Natural killer cell (primary cell): ENCODE measurements at regions not wholly inside any gene's neighbourhood (a gene's known extent, or its start where the extent isn't known, plus 50 kb on each side); places are given as distances from the start of the nearest gene placed in this dataset.

ENCODE experiments used
- ATAC-seq, 3 donors: fragments of 150-1000 bp in 2 of 3; fragments of 200-7000 bp in 1 of 3; cut with Tn5 transposase; 1 replicate in 1 of 3; 2 replicates in 2 of 3; pipeline ENCODE4 v1.10.0; 2021; ENCODE audit warnings: mild to moderate bottlenecking in 2 of 3, moderate library complexity in 2 of 3
- DNase-seq, 2 donors: peaks; one replicate each; pipeline versions ENCODE4 v3.0.0 to v3.0.0-alpha.2; 2013 to 2021; ENCODE audit warnings: mixed read lengths in 1 of 2
- H3K27ac ChIP-seq: one replicate; pipeline ENCODE4 v1.5.1; 2013; ENCODE audit warnings: mild to moderate bottlenecking, low read length
- H3K27me3 ChIP-seq: one replicate; pipeline ENCODE4 v1.6.1; 2013; ENCODE audit warnings: low read length; ENCODE audit not compliant: control insufficient read depth, insufficient read depth
- H3K36me3 ChIP-seq: one replicate; pipeline ENCODE4 v1.6.1; 2013; ENCODE audit warnings: low read length; ENCODE audit not compliant: control insufficient read depth, insufficient read depth
- H3K4me1 ChIP-seq: one replicate; pipeline ENCODE4 v1.6.1; 2013; ENCODE audit warnings: low read length; ENCODE audit not compliant: control insufficient read depth, insufficient read depth
- H3K4me3 ChIP-seq: one replicate; pipeline ENCODE4 v1.5.1; 2013; ENCODE audit warnings: low read length
- H3K9me3 ChIP-seq: one replicate; pipeline ENCODE4 v1.6.1; 2013; ENCODE audit warnings: low read length; ENCODE audit not compliant: control insufficient read depth, insufficient read depth
- H3K27ac Mint-ChIP-seq, 2 donors: one replicate each; pipeline ENCODE4 v1.8.0; 2022; ENCODE audit warnings: mild to moderate bottlenecking in 2 of 2, mixed read lengths in 2 of 2, moderate library complexity in 1 of 2
- H3K27me3 Mint-ChIP-seq, 2 donors: one replicate each; pipeline ENCODE4 v1.8.0; 2022; ENCODE audit warnings: low read depth in 2 of 2, mixed read lengths in 2 of 2
- H3K36me3 Mint-ChIP-seq: one replicate; pipeline ENCODE4 v1.8.0; 2022; ENCODE audit warnings: mixed read lengths
- H3K4me1 Mint-ChIP-seq, 2 donors: one replicate each; pipeline ENCODE4 v1.8.0; 2022; ENCODE audit warnings: mixed read lengths in 2 of 2
- H3K4me3 Mint-ChIP-seq: one replicate; pipeline ENCODE4 v1.8.0; 2022; ENCODE audit warnings: mild to moderate bottlenecking, moderate library complexity, mixed read lengths
- H3K9me3 Mint-ChIP-seq, 2 donors: one replicate each; pipeline ENCODE4 v1.8.0; 2022; ENCODE audit warnings: mixed read lengths in 2 of 2
- WGBS: methylation state at CpG from one replicate; pipeline ENCODE4 v1.1.7; 2013; ENCODE audit warnings: missing lambda C conversion rate; ENCODE audit not compliant: insufficient coverage; 5-methylcytosine and 5-hydroxymethylcytosine counted together
- intact Hi-C: fragments of 100-400 bp; cut with micrococcal nuclease; formaldehyde crosslinking; loops from one replicate; pipeline ENCODE4 v1.14.2; 2022
- TF ChIP-seq, protein P1 (sequence below): fragments of 200-600 bp; IDR thresholded peaks from one replicate; pipeline ENCODE4 v1.8.0; 2022; ENCODE audit warnings: antibody characterized with exemption

DNA sequence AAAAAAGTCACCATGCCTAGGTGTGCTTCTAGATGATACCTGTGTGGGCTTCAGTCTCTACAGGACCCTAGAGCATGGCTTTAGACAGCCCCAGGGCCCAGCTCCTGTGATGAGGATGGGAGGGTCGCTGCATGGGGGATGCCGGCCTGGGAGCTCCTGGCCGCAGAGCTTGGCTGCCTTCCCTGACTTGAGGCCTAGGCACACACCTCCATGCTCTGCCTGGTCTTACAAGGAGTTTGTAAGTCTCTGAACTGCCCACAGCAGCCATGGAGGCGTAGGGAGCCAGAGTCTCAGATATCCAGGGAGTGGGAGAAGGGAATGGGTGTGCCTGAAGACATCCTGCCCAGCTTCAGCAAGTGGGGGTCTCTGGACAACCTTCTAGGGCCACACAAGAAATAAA, 149.5 kb upstream of the MYL2 start:
- TF ChIP-seq, protein P1, sequence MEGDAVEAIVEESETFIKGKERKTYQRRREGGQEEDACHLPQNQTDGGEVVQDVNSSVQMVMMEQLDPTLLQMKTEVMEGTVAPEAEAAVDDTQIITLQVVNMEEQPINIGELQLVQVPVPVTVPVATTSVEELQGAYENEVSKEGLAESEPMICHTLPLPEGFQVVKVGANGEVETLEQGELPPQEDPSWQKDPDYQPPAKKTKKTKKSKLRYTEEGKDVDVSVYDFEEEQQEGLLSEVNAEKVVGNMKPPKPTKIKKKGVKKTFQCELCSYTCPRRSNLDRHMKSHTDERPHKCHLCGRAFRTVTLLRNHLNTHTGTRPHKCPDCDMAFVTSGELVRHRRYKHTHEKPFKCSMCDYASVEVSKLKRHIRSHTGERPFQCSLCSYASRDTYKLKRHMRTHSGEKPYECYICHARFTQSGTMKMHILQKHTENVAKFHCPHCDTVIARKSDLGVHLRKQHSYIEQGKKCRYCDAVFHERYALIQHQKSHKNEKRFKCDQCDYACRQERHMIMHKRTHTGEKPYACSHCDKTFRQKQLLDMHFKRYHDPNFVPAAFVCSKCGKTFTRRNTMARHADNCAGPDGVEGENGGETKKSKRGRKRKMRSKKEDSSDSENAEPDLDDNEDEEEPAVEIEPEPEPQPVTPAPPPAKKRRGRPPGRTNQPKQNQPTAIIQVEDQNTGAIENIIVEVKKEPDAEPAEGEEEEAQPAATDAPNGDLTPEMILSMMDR: no peak
- Mint-ChIP-seq H3K27me3 (peaks cover 13 to 18% of the 10 kb centered on the region in 2 donors), H3K4me3 (no peak overlapping the region), H3K36me3 (no peaks in the 10 kb centered on the region), H3K4me1 (no peaks in the 10 kb centered on the region), H3K9me3 (no peaks in the 10 kb centered on the region), H3K27ac (no peak overlapping the region)
- Histone ChIP-seq H3K27ac (no peak overlapping the region), H3K36me3 (no peaks in the 10 kb centered on the region), H3K4me3 (no peak overlapping the region), H3K27me3 (no peaks in the 10 kb centered on the region), H3K4me1 (no peaks in the 10 kb centered on the region), H3K9me3 (no peaks in the 10 kb centered on the region)
- DNase-seq (no peak), ATAC-seq (no peak)
- intact Hi-C loops: no loop called here
- 92% methylated on average over 4 of the region's 4 CpGs for WGBS

DNA sequence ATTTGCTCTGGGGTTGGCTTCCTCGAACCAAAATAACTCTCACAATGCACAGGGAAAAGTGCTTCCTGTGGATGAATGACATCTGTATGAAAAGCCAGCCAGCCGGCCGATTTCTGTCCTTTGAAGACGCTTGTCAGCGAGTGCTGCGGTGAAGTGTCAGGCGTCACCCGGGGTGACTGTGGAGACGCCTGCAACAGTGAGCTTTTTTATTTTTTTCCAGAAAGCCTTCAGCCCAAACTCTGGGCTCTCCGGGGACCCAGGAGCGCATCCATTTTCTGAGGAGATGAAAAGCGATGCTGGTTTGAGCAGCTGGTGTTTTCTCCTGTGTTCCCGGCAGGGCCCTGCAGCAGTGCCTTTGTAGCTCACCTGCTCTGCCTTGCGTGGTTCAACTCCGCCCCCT, 147.9 kb upstream of the MYL2 start:
- intact Hi-C loops: no loop called here
- Histone ChIP-seq H3K4me1 (no peaks in the 10 kb centered on the region), H3K36me3 (no peaks in the 10 kb centered on the region), H3K4me3 (no peak overlapping the region), H3K9me3 (no peaks in the 10 kb centered on the region), H3K27me3 (no peaks in the 10 kb centered on the region), H3K27ac (no peak overlapping the region)
- no peak for ATAC-seq
- no peaks in the 10 kb centered on the region for H3K4me1 Mint-ChIP-seq
- TF ChIP-seq, protein P1: no peak
- no peaks in the 10 kb centered on the region for H3K9me3 Mint-ChIP-seq
- DNase-seq: peak in 1 of 2 donors; percentile 70
- WGBS: 52% methylated on average over 15 of the region's 15 CpGs
- H3K27ac Mint-ChIP-seq: no peak overlapping the region
- peaks cover 13 to 18% of the 10 kb centered on the region in 2 donors for H3K27me3 Mint-ChIP-seq
- no peaks in the 10 kb centered on the region for H3K36me3 Mint-ChIP-seq
- H3K4me3 Mint-ChIP-seq: no peak overlapping the region

DNA sequence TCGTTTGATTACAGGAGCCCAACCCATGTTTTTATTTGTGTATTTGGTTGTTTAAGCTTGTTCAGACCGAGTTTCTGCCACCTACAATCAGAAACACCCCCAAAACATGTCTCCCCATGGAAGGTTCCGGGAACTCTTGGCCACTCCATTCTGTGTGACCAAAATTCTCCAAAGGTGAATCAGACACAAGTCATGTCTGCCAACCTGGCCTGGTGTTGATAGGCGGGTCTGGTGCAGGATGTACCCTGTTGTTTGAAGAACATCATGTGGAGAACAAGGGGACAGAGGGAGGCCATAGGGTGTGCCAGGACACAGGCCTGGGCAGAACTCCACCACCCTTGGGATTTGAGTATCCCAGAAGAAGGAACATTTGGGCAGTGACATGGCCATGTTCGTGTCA, 147.1 kb upstream of the MYL2 start:
- no peaks in the 10 kb centered on the region for H3K9me3 Mint-ChIP-seq
- Histone ChIP-seq H3K36me3 (no peaks in the 10 kb centered on the region), H3K27ac (no peak overlapping the region), H3K27me3 (no peaks in the 10 kb centered on the region), H3K4me3 (no peak overlapping the region), H3K9me3 (no peaks in the 10 kb centered on the region), H3K4me1 (no peaks in the 10 kb centered on the region)
- WGBS: 86% methylated on average over 4 of the region's 5 CpGs
- peaks cover 10 to 14% of the 10 kb centered on the region in 2 donors for H3K27me3 Mint-ChIP-seq
- intact Hi-C loops: no loop called here
- H3K27ac Mint-ChIP-seq: no peak overlapping the region
- H3K4me3 Mint-ChIP-seq: no peak overlapping the region
- no peaks in the 10 kb centered on the region for H3K4me1 Mint-ChIP-seq
- DNase-seq (no peak), ATAC-seq (no peak)
- TF ChIP-seq, protein P1: no peak
- no peaks in the 10 kb centered on the region for H3K36me3 Mint-ChIP-seq

DNA sequence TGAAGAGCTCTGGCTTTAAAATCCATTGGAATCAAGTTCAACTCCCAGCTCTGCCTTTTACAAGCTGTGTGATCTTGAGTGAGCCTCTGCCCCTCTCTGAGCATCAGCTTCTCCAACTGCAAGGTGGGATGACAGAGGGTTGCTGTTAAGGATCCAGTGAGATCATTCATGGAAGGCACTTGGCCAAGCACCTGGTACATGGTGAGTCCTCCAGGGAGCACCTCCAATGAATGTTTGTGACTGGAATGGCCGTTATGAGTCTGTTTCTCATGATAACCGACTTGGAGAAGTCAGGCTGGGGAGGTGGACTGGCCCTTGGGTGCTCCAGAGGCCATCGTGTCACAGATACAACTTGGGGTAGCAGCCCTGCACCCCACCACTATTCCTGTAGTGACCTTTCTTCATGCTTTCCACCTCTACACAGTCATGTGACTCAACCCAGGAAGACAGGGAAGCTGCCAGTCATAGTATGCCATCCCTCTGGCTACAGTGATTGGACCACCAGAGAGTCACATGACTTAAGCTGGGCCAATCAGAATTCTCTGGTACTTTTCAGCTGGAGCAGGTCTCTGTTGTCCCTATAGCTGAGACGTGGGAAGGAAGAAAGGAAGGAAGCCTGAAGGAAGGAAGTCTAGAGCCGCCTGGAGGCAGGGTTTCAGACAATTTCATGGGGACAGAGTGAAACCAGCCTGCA, 146.5 kb upstream of the MYL2 start:
- TF ChIP-seq, protein P1: no peak
- no peaks in the 10 kb centered on the region for H3K36me3 Mint-ChIP-seq
- 85% methylated on average over 5 of the region's 5 CpGs for WGBS
- H3K27ac Mint-ChIP-seq: no peak overlapping the region
- no peaks in the 10 kb centered on the region for H3K9me3 Mint-ChIP-seq
- H3K27me3 Mint-ChIP-seq: peaks cover 8 to 9% of the 10 kb centered on the region in 2 donors
- Histone ChIP-seq H3K27ac (no peak overlapping the region), H3K27me3 (no peaks in the 10 kb centered on the region), H3K4me1 (no peaks in the 10 kb centered on the region), H3K36me3 (no peaks in the 10 kb centered on the region), H3K4me3 (no peak overlapping the region), H3K9me3 (no peaks in the 10 kb centered on the region)
- intact Hi-C loops: no loop called here
- no peak overlapping the region for H3K4me3 Mint-ChIP-seq
- DNase-seq (no peak), ATAC-seq (no peak)
- no peaks in the 10 kb centered on the region for H3K4me1 Mint-ChIP-seq
